Caco-2 (cell line): ENCODE measurements at regions not wholly inside any gene's neighbourhood (a gene's known extent, or its start where the extent isn't known, plus 50 kb on each side); places are given as distances from the start of the nearest gene placed in this dataset.

Source experiments
- BruUV-seq: library from RNA; stranded (reverse); fragments of 400-500 nt; replicated peaks from 2 replicates; lab custom pipeline; 2021; lab: Mats Ljungman, UMichigan
- CTCF ChIA-PET: fragments of 300-600 bp; sonication (Branson Sonifier 250); formaldehyde crosslinking; loops from one replicate; lab custom pipeline; 2022; ENCODE audit warnings: antibody characterized with exemption; lab: Charles Lee
- POLR2A ChIA-PET: fragments of 300-600 bp; sonication (Branson Sonifier 250); formaldehyde crosslinking; loops from one replicate; lab custom pipeline; 2022; ENCODE audit warnings: antibody characterized with exemption; lab: Charles Lee
- DNase-seq, 2 experiments: peaks; one replicate each; pipeline versions ENCODE4 v3.0.0 to v3.0.0-alpha.2; 2020 to 2022
- H3K27me3 ChIP-seq: replicated peaks from 2 replicates; pipeline ENCODE4 v1.6.0; 2011; ENCODE audit warnings: low read length; ENCODE audit not compliant: control insufficient read depth, insufficient read depth
- H3K36me3 ChIP-seq: 2 replicates; pipeline ENCODE4 v1.5.1; 2011; ENCODE audit warnings: low read length; ENCODE audit not compliant: control insufficient read depth, insufficient read depth
- H3K4me1 ChIP-seq: fragments of 250-450 bp; sonication (Bioruptor Pico); 2 replicates; pipeline ENCODE4 v1.5.1; 2020; ENCODE audit warnings: mild to moderate bottlenecking
- H3K4me3 ChIP-seq: 2 replicates; pipeline ENCODE4 v1.5.1; 2011; ENCODE audit warnings: low read depth, mild to moderate bottlenecking, control low read depth, low read length
- H3K9me3 ChIP-seq: fragments of 250-450 bp; sonication (Bioruptor Pico); 2 replicates; pipeline ENCODE4 v1.5.1; 2020; ENCODE audit warnings: mild to moderate bottlenecking, moderate library complexity
- H3K27ac Mint-ChIP-seq: one replicate; pipeline ENCODE4 v1.8.0; 2022; ENCODE audit warnings: mixed read lengths; ENCODE audit not compliant: unreplicated experiment
- H3K27me3 Mint-ChIP-seq: one replicate; pipeline ENCODE4 v1.8.0; 2022; ENCODE audit warnings: mixed read lengths; ENCODE audit not compliant: insufficient read depth, unreplicated experiment
- H3K36me3 Mint-ChIP-seq: one replicate; pipeline ENCODE4 v1.8.0; 2022; ENCODE audit warnings: mild to moderate bottlenecking, mixed read lengths; ENCODE audit not compliant: insufficient read depth, unreplicated experiment
- H3K4me1 Mint-ChIP-seq: one replicate; pipeline ENCODE4 v1.8.0; 2022; ENCODE audit warnings: low read depth, mixed read lengths; ENCODE audit not compliant: unreplicated experiment
- H3K4me3 Mint-ChIP-seq: one replicate; pipeline ENCODE4 v1.8.0; 2022; ENCODE audit warnings: mild to moderate bottlenecking, moderate library complexity, mixed read lengths; ENCODE audit not compliant: unreplicated experiment
- H3K9me3 Mint-ChIP-seq: one replicate; pipeline ENCODE4 v1.8.0; 2022; ENCODE audit warnings: mixed read lengths; ENCODE audit not compliant: unreplicated experiment
- CTCF ChIP-seq, 2 experiments: fragments of 200-600 bp in 1 of 2; IDR thresholded peaks; 1 replicate in 1 of 2; 2 replicates in 1 of 2; pipeline versions ENCODE4 v1.5.1 to v1.8.0; 2011 to 2022; ENCODE audit warnings: antibody characterized with exemption in 1 of 2, control low read depth in 1 of 2, inconsistent platforms in 1 of 2, low read depth in 1 of 2, low read length in 1 of 2, mild to moderate bottlenecking in 1 of 2, moderate library complexity in 1 of 2; ENCODE audit not compliant: insufficient read depth in 1 of 2, severe bottlenecking in 1 of 2, unreplicated experiment in 1 of 2
- intact Hi-C: fragments of 100-400 bp; cut with micrococcal nuclease; formaldehyde crosslinking; loops from one replicate; pipeline ENCODE4 v1.10.0; 2022; ENCODE audit not compliant: unreplicated experiment

- Histone ChIP-seq H3K9me3 (no peaks in the 10 kb centered on the region), H3K36me3 (no peaks in the 10 kb centered on the region), H3K27me3 (no peaks in the 10 kb centered on the region; the same call in 1 of the 2 replicates), H3K4me3 (no peak overlapping the region), H3K4me1 (no peaks in the 10 kb centered on the region)
- BruUV-seq: no TSS peak
- H3K27ac Mint-ChIP-seq: no peak overlapping the region
- no peak for TF ChIP-seq CTCF (IDR thresholded peaks at IDR 0.05; ENCODE audit: insufficient read depth in 1 of 2, low read depth in 1 of 2, low read length in 1 of 2, severe bottlenecking in 1 of 2, unreplicated experiment in 1 of 2)
- intact Hi-C loops: no loop called here
- no peak for DNase-seq
- POLR2A ChIA-PET: no interaction called here
- H3K36me3 Mint-ChIP-seq: no peaks in the 10 kb centered on the region
- CTCF ChIA-PET: no interaction called here
- H3K4me1 Mint-ChIP-seq: no peaks in the 10 kb centered on the region
- peaks cover 23% of the 10 kb centered on the region for H3K27me3 Mint-ChIP-seq
- no peak overlapping the region for H3K4me3 Mint-ChIP-seq
- no peaks in the 10 kb centered on the region for H3K9me3 Mint-ChIP-seq
Observed at GRCh38 chr13:97901716-97902115, 51.8 kb upstream of the IPO5 start.
